ENCODE measurements at regions not wholly inside any gene's neighbourhood (a gene's known extent, or its start where the extent isn't known, plus 50 kb on each side); places are given as distances from the start of the nearest gene placed in this dataset.

DNA sequence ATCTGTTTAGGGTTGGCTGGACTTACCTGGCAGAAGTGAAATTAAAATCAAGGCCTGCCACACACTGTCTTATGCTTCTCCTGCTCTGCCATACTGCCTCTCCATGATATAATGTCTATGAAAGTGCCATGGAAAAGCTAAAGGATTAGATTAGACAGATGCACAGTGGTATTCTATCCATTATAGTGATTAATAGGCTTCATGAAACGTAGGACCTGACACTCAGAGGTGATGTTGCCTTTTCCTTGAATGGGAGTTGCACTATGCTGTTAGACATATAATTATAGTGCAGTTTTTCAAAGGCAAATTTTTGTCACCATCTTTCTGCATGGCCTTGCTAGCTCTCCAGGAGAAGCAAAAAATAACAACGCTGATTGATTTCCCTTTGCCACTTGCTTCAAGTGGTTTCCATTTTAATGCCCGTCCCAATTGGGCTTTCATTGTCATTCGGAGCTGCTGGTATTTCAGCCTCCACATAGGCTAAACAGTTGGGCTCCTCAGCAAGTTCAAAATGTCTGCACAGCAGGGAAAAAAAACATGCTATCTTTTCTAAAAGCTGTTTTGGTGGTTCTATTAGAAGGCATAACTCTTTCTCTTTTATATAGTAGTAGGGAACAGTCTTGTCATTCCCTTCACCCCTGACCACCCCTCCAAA, 502.8 kb upstream of the GOT2 start:
- no peak for TF ChIP-seq TEAD4 (IDR thresholded peaks at IDR 0.05)
- no peak for TF ChIP-seq TAF1 (IDR thresholded peaks at IDR 0.05; ENCODE audit: low read depth)
